ENCODE measurements at regions not wholly inside any gene's neighbourhood (a gene's known extent, or its start where the extent isn't known, plus 50 kb on each side); places are given as distances from the start of the nearest gene placed in this dataset.

GRCh38 chrX:109312757-109313156 lies 169.1 kb downstream of the GUCY2F start:
- no peak for ATAC-seq

GRCh38 chrX:109310031-109310430 lies 171.9 kb downstream of the GUCY2F start:
- no peak for ATAC-seq

GRCh38 chrX:109301177-109301576 lies 180.7 kb downstream of the GUCY2F start:
- ATAC-seq = no peak

GRCh38 chrX:109300415-109300814 lies 181.5 kb downstream of the GUCY2F start:
- ATAC-seq = no peak

DNA sequence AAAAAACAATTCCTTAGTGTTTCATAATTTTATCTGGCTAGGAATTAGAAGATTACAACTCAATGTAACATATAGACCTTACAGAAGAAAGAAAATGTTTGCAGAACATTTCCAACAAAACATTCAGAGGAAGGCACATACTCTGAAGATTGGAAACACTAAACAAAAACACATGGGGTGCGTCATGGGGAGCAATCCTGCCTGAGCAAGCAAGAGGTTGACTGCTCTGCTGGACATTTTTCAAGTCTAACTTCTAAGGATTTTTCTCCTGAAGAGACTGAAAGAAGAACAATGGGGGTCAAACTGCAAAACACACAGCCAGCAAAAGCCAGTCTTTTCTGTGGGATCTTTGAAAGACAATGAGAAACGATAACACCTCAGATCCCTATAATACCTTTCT lies 182.8 kb downstream of the GUCY2F start:
- no peak for ATAC-seq

GRCh38 chrX:109294097-109294814 lies 187.6 kb downstream of the GUCY2F start:
- ATAC-seq = no peak

DNA sequence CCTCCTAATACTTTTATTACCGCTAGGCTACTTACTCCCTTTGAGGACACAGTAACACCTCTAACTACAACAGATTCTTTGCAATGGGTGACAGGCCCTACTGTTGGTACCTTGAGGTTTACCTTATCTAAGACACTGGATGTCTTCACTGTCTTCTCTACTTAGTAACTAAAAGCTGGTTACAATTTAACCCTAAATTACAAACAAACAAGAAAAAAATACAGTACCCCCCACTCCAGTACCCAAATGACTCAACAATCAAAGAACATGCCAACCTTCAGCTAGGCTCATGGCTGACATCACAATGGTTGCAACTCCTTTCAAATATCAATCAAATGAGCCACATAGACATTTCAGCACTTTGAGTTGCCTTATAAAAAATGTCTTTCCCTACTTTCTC lies 198.0 kb downstream of the GUCY2F start:
- no peak for ATAC-seq

GRCh38 chrX:109281483-109282275 lies 200.2 kb downstream of the GUCY2F start:
- ATAC-seq = no peak

GRCh38 chrX:109274806-109275205 lies 207.1 kb downstream of the GUCY2F start:
- ATAC-seq = no peak

DNA sequence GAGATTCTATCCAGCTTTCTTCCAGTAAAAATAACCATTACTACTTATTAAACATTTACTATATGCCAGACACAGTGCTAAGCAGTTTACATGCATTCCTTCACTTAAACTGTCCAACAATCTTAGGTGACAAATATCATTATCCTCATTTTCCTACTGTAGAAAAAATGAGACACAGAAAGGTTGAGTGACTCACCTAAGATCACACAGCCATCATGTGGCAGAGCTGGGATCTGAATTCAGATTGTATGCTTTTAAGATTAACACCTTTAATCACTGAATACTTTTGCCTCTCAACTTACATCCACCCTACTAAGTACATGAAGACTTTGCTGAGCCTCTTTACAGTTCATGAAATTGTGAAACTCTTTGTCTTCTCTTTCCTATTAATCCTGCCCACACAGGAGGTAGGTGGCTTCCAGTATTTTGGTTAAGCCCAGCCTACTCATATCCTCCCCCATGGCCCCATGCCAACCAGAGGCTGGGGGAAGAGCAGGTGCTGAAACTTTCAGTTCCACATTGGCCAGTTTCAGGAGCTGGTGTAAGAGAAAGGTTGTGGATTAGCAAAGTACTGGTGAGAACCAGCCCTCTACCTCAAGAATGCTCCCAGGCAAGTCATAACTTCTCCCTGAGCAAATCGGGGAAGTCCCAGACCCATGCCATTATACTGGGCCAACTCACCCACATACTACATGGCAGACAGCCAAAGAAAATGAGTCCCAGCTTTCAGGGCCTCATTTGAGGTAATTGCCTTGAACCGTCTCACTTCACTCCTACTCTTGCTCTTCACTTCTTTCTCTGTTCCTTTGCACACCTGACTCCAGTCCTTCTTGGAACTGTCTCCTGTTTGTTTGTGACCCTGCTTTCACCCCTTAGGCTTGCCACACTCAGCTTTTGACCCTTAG lies 211.1 kb downstream of the GUCY2F start:
- ATAC-seq = peak; percentile 96

GRCh38 chrX:109268340-109268739 lies 213.5 kb downstream of the GUCY2F start:
- peak; percentile 34 for ATAC-seq

DNA sequence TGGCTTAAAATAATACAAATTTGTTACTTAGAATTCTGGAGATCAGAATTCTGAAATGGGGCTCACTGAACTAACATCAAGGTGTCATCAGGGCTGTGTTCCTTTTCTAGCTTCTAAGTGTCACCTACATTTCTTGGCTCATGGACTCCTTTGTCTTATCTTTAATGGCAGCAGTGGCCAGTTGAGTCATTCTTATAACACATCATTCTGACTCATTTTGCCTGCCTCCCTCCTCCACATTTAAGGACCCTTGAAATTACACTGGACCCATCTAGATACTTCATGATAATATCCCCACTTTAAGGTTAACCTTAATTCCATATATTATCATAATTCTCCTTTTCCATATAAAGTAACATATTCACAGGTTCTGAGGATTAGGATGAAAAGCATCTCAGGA lies 215.9 kb downstream of the GUCY2F start:
- ATAC-seq = no peak

DNA sequence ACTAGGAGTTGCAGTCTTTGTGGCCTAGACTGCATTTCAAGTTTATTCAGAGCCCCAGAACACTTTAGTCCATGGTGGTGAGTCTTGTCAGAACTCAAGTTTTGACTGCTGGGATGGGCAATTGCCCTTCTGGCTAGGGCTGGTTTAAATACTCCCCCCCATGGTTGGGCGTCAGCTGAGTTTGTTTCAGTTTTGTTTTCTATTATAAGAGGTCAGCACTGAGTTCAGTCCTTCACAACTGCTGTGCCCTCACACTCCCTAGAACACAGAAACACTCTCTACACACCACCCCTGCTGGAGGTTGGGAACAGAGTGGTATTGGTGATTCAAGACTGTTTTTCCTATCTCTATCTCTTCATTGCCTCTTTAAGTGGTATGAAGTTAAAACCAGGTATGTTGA lies 217.0 kb downstream of the GUCY2F start:
- no peak for ATAC-seq

DNA sequence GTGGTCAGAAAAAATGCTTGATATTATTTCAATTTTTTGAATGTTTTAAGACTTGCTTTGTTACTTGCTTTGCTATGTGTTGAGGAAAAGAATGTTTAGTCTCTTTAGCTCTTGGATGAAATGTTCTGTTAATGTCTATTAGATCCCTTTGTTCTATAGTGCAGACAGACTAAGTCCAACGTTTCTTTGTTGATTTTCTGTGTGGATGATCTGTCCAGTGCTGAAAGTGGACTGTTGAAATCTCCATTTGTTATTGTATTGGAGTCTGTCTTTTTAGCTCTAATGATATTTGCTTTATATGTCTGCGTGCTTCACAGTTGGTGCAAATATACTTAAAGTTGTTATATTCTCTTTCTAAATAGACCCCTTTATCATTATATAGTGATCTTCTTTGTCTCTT lies 220.6 kb downstream of the GUCY2F start:
- ATAC-seq = no peak

DNA sequence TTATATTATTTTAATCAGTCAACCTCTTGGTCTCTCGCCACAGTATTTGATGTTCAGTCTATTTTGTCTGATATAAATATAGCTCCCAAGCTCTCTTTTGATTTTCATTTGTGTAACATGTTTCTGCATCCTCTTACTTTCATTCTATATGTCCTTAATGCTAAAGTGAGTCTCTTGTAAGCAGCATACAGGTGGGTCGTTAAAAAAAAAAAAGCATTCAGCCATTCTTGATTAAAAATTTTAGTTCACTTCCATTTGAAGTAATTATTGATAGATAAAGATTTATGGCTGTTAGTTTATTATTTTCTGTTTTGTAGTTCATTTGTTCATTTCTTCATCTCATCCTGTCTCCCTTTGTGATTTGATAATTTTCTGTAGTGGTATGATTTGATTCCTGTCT lies 229.1 kb downstream of the GUCY2F start:
- no peak for ATAC-seq

GRCh38 chrX:109218761-109219160 lies 263.1 kb downstream of the GUCY2F start:
- ATAC-seq = no peak

- no peak for ATAC-seq
These were observed 282.2 kb downstream of the GUCY2F start for GRCh38 chrX:109199726-109200125.

DNA sequence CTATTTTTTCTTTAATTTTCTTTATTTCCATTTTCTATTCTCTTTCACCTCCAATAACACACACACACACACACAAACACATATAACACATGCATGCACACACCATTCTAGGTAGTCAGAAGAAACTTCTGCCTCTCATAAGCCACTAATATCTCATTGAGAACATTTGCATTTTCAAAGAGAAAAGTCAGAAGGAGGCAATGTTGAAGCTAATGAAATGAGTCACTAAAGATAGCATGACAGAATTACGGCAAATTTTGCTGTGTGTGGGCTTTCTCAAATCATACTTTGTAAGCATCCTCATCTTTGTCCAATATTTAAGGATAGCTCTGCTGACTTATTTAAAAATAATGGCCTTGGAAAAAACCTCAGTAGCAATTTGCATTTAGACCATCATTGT lies 291.3 kb downstream of the GUCY2F start:
- ATAC-seq = no peak

- ATAC-seq = no peak
These were observed 294.3 kb downstream of the GUCY2F start for GRCh38 chrX:109187473-109188168.

- no peak for ATAC-seq
These were observed 294.9 kb downstream of the GUCY2F start for GRCh38 chrX:109186939-109187338.

GRCh38 chrX:109184506-109185139 lies 297.3 kb downstream of the GUCY2F start:
- ATAC-seq = no peak

DNA sequence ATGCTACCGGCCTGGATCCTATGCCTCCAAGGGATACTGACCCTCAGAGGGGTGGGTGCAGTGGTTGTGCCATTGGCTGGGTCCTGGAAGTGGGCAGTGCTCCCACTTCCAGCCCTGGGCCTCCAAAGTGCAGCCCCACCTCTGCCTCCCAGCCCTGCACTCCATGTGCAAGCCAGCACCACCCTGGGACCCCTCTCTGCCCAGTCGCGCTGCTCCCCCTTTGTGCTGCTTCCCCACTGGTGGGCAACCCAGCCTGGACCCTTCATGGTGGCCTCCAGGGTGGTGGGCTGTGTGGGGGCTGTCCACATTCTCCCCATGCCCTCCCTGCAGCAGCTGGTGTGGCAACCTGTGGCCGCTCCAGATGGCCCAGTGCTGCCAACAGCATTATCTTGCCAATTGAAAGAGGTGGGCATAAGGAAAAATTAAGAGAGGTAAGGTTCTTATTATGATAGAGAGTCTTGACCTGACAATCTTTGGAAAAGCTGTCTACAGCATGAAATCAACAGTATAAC lies 309.7 kb downstream of the GUCY2F start:
- no peak for ATAC-seq
